Right hindlimb (tissue), 1 donor: ENCODE measurements at regions not wholly inside any gene's neighbourhood (a gene's known extent, or its start where the extent isn't known, plus 50 kb on each side); places are given as distances from the start of the nearest gene placed in this dataset.
"Not testable (repeated sequence)": the region's sequence is repeated elsewhere in the genome, so short reads cannot be mapped to it uniquely, and the experiment has no call there.

Experiments
- DNase-seq: peaks from one replicate; pipeline ENCODE4 v3.0.0-alpha.2; 2018

DNA sequence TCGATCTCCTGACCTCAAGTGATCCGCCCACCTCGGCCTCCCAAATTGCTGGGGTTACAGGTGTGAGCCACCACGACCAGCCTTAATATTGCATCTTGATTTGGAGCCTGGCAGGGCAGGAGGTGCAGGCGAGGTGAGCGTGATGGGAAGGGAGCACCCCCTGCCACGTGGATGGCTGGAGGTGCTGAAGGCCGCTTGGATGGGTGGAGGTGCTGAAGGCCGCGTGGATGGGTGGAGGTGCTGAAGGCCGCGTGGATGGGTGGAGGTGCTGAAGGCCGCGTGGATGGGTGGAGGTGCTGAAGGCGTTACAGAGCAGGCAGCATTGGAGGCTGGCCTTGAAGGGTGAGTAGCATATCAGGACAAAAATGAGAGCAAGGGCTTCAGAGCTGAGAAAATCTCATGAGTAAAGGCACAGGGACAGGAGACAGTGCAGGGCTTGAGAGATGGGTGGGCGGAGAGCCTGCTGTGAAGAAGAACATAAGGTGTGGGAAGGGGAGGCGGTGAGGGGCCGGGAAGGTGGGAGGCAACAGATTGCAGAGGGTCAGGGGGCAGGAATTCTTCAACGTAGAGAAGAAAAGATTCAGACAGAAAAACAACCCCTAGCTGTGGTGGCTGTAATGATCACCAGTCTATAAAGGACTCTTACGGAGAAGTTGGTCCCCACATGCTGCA, 101.7 kb upstream of the SEC14L1 start:
- DNase-seq: no peak

DNA sequence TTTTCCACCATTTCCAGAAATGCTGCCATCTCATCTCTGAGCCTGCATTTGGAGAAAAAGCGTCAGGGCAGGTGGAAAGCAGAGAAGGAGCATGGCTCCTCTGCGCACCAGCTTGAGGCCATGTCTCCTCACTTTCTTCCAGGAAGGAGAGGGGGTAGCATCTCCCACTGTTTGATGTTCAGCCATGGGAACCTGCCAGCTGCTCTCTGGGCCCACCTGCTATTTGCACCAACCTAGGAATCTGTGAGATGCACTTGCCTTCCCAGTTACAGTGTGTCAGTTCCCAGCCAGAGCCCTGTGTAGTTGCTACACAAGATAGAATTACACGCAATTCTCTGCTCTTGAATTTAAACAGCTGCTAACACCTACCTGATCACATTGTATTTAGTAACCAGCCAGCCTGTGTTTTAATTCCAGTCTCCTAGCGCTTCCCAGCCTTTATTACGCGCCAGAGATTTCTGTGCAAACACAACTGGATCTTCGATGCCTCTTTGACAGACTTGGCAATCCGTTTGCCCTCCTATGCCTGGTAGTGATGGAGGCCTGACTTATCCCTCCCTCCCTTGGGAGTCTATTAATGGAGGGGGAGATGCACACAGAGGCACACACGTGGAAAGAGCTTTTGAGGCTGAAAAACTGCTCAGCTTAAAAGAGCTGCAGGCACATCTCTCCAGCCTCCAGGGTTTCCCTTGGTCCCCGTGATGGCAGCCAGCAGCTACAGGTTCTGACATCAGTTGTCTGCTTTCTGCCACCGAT, 98.1 kb upstream of the SEC14L1 start:
- no peak for DNase-seq

DNA sequence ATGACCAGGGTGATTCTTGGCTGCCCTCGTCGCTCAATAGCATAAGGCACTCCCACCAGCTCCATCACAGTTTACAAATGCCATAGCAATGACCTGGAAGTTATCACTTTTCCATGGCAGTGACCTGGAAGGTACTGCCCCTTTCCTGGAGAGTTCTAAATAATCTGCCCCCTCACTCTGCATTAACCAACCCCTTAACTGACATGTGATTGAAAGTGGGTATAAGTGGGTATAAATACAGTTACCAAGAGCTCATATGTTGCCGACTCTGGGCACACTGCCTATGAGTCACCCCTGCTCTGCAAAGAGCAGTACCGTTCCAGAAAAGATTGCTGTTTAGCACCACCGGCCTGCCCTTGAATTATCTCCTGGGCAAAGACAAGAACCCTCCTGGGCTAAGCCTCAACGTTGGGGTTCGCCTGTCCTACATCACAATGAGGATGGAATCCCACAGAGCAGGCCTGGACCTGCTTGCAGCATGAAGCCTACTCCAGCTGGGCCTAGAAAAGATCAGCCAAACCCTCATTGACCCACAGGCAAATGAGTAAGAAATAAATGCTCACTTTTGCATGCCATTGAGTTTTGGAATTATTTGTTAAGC, 95.2 kb upstream of the SEC14L1 start:
- no peak for DNase-seq

DNA sequence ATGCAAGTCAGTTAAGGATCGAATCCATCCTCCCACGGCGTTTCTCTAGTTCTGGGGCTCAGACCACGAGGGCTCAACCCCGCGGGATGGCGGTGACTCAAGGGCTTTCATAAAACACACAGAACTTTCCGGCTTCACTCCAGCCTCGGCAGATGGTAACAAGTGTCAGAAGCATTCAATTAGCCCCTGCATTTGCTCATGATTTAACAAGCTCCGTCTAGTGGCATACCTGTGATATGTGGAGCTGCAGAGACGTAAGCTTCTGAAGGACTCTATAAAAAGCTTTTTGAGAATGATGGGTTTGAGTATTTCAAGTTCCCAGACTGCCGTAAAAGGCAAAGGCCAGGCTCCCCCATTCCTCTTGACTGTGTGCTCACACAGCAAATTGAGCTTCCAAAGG, 91.3 kb upstream of the SEC14L1 start:
- no peak for DNase-seq

DNA sequence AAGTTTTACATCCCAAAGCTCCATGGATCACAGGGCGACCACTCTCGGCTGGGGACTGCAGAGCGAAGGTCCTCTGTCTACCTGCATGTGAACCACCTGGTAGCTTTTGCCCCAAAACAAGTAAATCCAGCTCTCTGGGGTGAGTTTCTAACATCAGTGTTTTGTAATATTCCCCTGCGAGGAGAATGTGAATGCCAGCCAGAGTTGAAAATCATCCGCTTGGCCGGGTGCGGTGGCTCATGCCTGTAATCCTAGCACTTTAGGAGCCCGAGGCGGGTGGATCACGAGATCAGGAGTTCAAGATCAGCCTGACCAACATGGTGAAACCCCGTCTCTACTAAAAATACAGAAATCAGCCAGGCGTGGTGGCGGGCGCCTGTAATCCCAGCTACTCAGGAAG, 89.9 kb upstream of the SEC14L1 start:
- DNase-seq: not testable (repeated sequence)

DNA sequence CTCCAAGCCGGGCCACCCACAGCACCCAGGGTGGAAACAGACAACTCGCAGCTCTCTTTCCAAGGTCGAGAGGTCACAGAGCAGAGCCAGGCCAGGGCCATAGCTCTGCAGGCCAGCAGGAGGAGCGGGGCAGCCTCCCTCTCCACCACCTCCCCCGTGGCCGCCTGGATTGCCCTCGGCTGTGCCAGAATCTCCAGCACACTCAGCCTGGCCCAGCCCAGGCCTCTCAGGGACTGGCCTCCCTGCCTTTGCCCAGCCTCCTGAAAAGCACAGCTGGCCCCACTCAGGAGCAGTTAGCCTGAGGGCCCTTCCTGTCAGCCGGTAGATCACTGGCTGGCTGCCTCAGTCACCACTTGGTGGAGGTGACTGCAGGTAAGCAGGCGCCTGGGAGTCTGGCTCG, 85.8 kb upstream of the SEC14L1 start:
- DNase-seq: no peak

DNA sequence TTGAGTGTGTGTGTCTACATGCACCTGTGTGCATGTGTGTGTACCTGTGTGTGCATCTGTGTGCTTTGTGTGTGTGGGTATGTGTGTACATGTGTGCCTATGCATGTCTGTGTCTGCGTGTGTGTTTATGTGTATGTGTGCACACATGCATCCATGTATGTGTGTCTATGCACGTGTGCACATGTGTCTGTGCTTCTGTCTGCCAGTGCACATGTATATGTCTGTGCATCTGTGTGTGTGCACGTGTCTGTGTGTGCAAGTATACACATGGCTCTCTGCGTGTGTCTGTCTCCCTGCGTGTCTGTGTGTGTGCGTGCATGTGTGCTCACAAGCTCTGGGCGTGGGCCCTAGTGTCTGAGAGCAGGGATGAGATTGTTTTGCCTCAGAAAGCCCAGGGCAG, 85.3 kb upstream of the SEC14L1 start:
- no peak for DNase-seq

DNA sequence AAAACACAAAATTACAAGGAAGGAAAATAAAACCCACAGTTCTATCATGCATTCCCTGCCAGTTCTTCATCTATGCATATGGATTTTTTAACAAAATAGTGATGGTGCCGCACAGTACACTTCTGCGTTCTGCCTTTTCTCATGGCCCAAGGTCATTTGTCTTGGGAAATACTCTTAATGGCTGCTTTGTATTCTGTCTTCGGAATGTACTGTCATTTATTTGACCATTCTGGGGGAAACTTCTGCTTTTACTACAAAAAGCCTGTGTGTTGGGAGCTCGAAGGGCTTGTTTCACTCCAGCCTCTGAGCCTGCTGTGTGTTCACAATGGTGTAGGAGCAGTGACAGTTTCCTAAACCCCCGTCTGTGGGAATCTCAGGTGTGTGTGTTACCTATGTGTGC, 82.8 kb upstream of the SEC14L1 start:
- no peak for DNase-seq

DNA sequence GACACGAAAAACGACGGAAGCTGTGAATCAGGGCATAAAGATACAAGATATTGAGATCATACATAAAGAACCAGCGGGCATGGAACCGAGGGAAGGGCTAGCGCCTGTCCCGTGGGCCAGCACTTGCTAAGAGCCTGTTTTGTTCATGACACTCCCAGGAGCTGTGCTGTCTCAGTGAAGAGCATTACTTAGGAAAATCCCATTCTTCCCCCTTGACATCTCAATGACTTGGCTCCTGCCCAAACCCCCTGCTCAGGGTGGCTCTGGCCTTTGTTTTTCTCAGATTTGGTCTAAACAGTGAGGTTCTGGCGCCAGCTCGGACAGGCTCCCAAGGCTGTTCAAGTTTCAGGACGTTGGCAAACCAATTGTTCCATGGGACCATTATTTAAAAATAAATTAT, 79.1 kb upstream of the SEC14L1 start:
- no peak for DNase-seq

DNA sequence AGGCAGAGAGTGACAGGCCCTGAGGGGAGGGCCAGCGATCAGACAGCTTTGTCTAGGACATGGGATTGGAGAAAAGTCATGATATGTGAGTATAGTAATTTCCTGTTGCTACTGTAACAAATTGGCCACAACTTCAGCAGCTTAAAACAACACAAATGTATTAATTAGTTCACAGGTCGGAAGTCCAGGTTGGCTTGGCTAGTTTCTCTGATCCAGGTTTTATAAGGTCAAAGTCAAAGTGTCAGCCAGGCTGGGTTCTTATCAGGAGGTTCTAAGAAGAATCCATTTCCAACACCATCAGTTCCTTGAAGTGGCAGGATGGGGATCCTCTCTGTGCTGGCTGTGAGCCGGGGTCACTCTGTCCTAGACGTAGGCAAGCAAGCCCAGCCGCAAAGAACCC, 76.2 kb upstream of the SEC14L1 start:
- no peak for DNase-seq

DNA sequence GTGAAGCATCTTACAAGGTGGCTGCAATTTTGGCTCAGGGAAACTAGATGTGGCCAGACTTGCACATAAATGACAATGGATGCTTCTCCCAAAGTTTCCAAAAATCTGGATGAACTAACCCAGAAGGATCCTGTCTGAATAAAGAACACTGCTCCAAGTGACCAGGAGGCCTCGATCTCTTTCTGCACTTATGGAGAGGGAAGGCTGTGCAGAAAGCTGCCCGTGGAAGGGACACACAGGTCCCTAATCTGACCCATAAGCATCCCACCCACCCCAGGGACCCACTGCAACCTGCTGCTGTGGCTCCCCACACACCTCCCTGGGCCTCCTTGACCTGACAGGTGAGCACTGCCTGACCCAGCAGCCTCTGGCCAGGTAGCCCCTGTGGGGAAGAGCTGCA, 74.6 kb upstream of the SEC14L1 start:
- DNase-seq: no peak

DNA sequence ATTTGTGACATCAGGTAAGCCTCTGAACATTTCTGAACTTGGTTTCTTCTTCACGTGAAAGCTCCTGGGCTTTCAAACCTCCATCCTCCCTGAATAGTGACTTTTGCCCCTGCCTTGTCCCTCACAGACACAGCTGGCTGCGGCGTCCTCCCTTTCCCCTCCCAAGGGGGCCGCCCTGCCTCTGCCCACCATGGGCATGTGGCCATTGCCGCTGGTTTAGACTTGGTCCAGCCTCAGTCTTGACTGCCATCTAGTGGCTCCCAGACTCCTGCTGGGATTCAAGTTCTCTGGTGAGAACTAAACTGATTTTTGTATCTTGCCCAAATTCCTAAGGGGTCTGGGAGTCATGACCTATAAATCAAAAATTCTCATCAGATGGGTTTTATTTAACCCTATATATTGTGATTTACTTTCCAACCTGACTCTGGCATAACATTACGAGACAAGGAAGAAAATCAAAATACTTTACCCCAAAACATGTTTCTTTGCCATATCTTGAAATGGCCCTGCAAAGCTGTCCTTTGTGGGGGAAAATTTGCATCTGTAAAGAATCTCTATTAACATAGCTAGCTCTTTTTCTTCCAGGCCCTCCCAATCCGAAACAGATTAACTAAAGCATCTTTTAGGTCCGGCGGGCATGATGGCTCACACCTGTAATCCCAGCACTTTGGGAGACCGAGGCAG, 73.9 kb upstream of the SEC14L1 start:
- peak; percentile 59 for DNase-seq

DNA sequence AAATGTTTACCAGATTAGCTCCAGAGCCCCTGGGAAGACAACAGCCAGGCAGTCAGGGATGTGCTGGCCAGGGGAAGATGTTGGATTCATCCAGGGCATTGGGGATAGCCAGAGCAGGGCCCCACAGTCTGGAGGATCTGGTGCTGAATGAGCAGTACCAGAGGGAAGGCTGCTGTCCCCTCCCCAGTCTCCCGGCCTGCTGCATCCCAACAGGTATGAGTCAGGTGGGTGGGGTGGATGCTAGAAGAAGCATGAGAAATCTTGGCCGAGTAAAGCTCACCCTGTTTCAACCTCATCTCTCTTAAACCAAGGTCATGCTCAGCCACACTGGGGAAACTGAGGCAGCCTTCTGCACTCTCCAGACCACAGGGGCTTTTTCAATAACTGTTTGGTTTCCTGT, 71.9 kb upstream of the SEC14L1 start:
- no peak for DNase-seq

DNA sequence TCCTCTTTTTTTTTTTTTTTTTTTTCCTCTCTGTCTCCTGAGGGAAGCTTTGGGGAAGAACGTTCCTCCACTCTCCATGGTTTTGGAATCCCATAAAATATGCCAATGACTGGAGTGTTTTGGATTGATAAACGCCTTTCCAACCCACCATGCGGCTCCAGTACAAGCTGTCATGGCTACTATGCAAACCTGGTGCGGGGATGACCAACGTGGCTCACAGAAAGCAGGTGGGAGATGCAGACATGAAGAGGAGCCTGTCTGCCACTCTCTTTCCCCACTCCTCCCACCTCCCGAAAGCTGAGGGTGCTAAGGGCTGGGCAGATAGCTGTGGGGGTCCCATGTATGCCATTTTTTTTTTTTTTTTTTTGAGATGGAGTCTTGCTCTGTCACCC, 69.9 kb upstream of the SEC14L1 start:
- DNase-seq: no peak

DNA sequence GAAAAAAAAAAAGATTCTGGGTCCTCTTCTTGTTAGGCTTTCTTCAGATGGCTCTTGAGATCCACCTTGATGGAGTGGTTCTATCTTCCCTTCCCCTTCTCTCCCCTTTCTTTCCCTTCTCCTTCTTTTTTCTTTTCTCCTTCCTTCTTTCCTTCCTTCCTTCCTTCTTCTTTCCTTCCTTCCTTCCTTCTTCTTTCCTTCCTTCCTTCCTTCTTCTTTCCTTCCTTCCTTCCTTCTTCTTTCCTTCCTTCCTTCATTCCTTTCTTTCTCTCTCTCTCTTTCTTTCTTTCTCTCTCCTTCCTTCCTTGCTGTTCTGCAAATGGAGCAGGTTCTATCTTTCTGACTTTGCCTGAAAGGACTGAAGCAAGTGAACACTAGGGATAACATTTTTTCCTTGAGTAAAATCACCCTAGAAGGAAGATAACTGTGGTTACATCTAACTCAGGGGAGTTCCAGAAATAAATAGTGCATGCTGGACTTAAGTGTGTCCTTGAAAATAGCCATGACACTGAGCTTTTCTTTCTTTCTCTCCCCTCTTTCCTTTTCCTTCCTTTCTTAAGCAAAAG, 68.8 kb upstream of the SEC14L1 start:
- no peak for DNase-seq

DNA sequence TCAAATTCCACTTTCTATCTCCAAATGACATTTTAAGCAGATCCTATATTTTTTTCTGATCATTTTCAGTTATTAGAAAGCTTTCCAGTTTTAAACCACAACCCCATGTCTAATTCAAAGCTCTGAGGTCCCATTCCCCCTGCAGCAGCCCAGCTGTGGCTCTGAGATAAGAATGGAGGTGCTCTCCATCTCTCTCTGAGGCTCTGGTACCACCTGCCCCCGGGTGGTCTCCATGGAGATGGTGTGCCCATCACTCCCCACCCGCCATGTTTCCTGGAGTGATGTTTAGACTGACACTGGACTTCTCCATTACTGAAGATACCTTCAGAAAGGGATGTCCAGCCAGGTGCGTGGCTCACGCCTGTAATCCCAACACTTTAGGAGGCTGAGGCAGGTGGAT, 68.1 kb upstream of the SEC14L1 start:
- no peak for DNase-seq

DNA sequence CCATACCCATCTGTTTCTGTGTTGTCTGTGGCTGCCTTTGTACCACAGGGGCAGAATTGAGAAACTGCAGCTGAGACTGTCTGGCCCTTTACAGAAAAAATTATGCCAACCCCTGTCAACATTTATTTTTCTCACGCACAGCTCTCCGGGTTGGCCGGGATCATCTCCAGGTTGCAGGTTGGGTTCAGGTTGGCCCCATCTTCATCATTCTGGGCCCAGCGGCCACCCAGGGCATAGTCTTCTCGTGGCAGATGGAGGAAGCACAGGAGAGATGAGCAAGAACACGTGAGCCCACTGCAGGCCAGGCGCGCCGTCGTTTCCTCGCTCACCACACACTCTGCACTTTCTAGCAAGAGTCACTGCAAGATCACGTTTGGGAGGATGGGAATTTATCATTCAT, 66.1 kb upstream of the SEC14L1 start:
- DNase-seq: no peak

DNA sequence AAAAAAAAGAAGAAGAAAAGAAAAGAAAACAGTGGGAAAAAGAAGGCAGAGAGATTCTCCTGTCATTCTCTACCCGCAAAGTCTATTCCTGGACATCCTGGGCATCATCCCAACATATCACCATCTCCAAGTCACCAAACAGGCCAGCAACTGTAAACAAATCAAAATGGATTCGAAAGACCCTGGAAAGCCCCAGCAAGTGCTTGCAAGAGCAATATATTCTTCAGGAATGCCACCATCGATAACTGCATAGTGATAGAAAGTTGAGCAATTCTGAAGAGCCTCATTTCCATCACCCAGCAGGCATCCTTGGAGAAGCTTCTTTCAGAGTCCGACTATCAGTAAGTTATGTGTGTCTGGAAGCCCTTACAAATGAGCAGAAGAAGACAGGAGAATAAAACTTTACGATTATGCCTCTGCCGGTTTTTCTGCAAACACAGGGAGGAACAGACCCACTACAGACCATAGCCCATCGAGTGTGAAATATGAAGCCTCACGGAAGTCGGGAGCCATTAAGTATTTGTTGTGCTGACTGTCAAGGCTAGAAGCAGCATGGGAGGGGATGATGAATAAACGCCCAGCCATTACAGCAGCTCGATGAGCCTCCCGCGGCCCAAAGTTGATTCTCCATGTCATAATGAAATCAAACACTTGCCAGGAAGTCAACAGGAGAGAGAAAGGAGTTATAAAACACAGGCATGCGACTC, 64.5 kb upstream of the SEC14L1 start:
- DNase-seq: no peak

DNA sequence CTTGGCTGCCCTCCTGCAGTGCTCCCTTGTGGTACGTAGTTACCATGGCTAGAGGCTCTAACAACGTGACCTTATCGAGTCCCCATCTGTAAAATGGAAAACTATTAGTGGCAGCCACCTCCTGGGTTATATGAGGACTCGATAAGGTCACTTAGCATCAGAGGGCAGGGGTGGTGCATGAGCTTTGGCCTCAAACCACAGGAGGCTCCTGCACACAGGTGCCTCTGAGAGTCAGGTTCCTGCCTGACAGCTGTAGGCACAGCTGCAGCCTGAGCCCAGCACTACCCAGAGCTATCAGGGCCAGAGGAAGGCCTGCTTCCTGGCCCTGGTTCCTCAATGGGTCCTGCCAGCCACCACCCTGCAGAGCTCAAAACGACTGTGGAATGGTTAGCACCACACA, 57.2 kb upstream of the SEC14L1 start:
- DNase-seq: no peak

DNA sequence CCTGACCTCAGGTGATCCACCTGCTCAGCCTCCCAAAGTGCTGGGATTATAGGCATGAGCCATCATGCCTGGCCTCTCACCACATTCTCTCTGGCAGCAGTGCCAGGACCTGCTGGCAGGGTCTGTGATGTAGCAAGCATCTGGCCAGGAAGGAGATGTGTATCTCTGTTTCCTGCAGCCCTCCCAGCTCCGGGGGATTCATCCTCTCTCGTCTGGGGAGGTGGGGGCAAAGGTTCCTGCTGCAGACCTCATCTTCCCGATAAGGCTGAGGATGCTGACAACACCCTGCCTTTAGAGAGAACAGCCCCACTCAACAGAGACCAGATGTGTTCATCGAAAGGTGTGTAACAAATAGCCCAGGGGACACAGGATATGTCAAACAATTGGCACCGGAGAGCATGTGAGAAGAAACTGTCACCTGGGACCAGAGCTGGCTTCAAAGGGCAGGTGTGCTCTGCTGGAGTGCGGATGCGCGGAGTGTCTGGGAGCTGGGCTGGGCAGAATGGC, 54.8 kb upstream of the SEC14L1 start:
- DNase-seq: no peak

DNA sequence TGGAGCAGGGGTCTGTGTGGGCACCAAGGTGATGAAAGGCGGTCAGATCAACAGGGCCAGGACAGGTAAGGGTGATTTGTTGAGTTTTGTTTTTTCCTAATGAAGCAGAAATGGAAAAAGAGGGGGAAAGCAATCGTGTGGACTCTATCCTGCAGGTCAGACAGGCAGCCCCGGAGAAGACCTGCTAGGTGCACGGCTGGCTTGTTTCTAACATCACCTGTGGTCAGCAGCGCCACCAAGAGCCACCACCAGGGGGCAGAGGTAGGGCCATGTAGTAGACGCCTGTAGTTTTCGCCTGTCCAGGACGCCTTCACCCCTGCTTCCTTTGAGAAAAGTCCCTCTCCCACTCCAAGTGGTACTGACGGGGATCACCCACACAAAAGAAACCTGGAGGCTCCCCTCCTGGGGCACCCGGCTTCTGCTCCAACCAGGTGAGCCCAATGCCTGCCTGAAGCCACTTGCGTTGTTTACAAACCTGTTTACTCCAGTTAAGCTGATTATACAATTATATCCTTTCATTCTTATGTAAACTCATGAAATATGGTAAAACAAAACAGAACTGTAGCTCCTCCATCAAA, 54.2 kb upstream of the SEC14L1 start:
- DNase-seq: peak; percentile 80
